ENCODE measurements at regions not wholly inside any gene's neighbourhood (a gene's known extent, or its start where the extent isn't known, plus 50 kb on each side); places are given as distances from the start of the nearest gene placed in this dataset.

GRCh38 chr4:20178902-20179576 lies 72.7 kb upstream of the SLIT2 start:
- Histone ChIP-seq H3K36me3 (no peaks in the 10 kb centered on the region), H3K9me3 (peaks cover 0 to 9% (median 0%) of the 10 kb centered on the region in 4 donors), H3K4me1 (no peaks in the 10 kb centered on the region), H3K4me3 (no peak overlapping the region), H3K27me3 (no peaks in the 10 kb centered on the region), H3K27ac (no peak overlapping the region)
- TF ChIP-seq CTCF (IDR thresholded peaks at IDR 0.05): no peak
- TF ChIP-seq EP300 (IDR thresholded peaks at IDR 0.05): no peak
- WGBS, 2 donors: 93 to 94% methylated on average over 6 to 12 of the region's 24 CpGs
- ATAC-seq (ENCODE audit: low FRiP score in 2 of 2) (no peak), DNase-seq (peak in 1 of 2 donors; percentile 52)

- Histone ChIP-seq H3K27ac (no peak overlapping the region), H3K4me3 (no peak overlapping the region), H3K9me3 (peaks cover 0 to 9% (median 0%) of the 10 kb centered on the region in 4 donors), H3K27me3 (no peaks in the 10 kb centered on the region), H3K4me1 (no peaks in the 10 kb centered on the region), H3K36me3 (no peaks in the 10 kb centered on the region)
- no peak for TF ChIP-seq CTCF (IDR thresholded peaks at IDR 0.05)
- TF ChIP-seq EP300 (IDR thresholded peaks at IDR 0.05): no peak
- no peak for TF ChIP-seq POLR2A (IDR thresholded peaks at IDR 0.05)
- TF ChIP-seq POLR2AphosphoS5 (IDR thresholded peaks at IDR 0.05): no peak
- no peak for ATAC-seq (ENCODE audit: low FRiP score in 2 of 2)
- no peak for DNase-seq
- 81 to 88% methylated on average over 2 of the region's 2 CpGs for WGBS, 2 donors
These were observed 74.8 kb upstream of the SLIT2 start for GRCh38 chr4:20176881-20177280.

- ATAC-seq (ENCODE audit: low FRiP score in 2 of 2): no peak
- 69 to 75% methylated on average over 1 of the region's 1 CpG for WGBS, 2 donors
These were observed 79.5 kb upstream of the SLIT2 start for GRCh38 chr4:20172070-20172760.

GRCh38 chr4:20166544-20166943 lies 85.2 kb upstream of the SLIT2 start:
- H3K9me3 ChIP-seq: no peaks in the 10 kb centered on the region
- no peaks in the 10 kb centered on the region for H3K27me3 ChIP-seq
- ATAC-seq (ENCODE audit: low FRiP score in 2 of 2) (no peak), DNase-seq (no peak)
- H3K27ac ChIP-seq: no peak overlapping the region
- H3K4me1 ChIP-seq: no peaks in the 10 kb centered on the region
- no peak for TF ChIP-seq POLR2AphosphoS5 (IDR thresholded peaks at IDR 0.05)
- TF ChIP-seq EP300 (IDR thresholded peaks at IDR 0.05): no peak
- TF ChIP-seq CTCF (IDR thresholded peaks at IDR 0.05): no peak
- TF ChIP-seq POLR2A (IDR thresholded peaks at IDR 0.05): no peak
- no peaks in the 10 kb centered on the region for H3K36me3 ChIP-seq
- 54 to 58% methylated on average over 3 of the region's 3 CpGs for WGBS, 2 donors
- no peak overlapping the region for H3K4me3 ChIP-seq

More at GRCh38 chr4:20172070-20172760, 79.5 kb upstream of the SLIT2 start:
- Histone ChIP-seq H3K4me3 (no peak overlapping the region), H3K27ac (no peak overlapping the region), H3K36me3 (no peaks in the 10 kb centered on the region), H3K4me1 (no peaks in the 10 kb centered on the region), H3K9me3 (no peaks in the 10 kb centered on the region), H3K27me3 (no peaks in the 10 kb centered on the region)
- no peak for DNase-seq
- TF ChIP-seq POLR2AphosphoS5 (IDR thresholded peaks at IDR 0.05): no peak
- no peak for TF ChIP-seq EP300 (IDR thresholded peaks at IDR 0.05)
- no peak for TF ChIP-seq CTCF (IDR thresholded peaks at IDR 0.05)
- TF ChIP-seq POLR2A (IDR thresholded peaks at IDR 0.05): no peak

GRCh38 chr4:20159516-20159915 lies 92.2 kb upstream of the SLIT2 start:
- no peaks in the 10 kb centered on the region for H3K4me1 ChIP-seq
- no peak for ATAC-seq (ENCODE audit: low FRiP score in 2 of 2)
- H3K36me3 ChIP-seq: no peaks in the 10 kb centered on the region
- no peaks in the 10 kb centered on the region for H3K9me3 ChIP-seq
- H3K27me3 ChIP-seq: no peaks in the 10 kb centered on the region
- TF ChIP-seq CTCF (IDR thresholded peaks at IDR 0.05) (no peak), POLR2A (IDR thresholded peaks at IDR 0.05) (no peak), POLR2AphosphoS5 (IDR thresholded peaks at IDR 0.05) (no peak), EP300 (IDR thresholded peaks at IDR 0.05) (no peak)
- no peak overlapping the region for H3K4me3 ChIP-seq
- WGBS, 2 donors: 89 to 96% methylated on average over 2 of the region's 2 CpGs
- H3K27ac ChIP-seq: no peak overlapping the region
- no peak for DNase-seq
